Colonic mucosa (tissue), 4 donors: ENCODE measurements at regions not wholly inside any gene's neighbourhood (a gene's known extent, or its start where the extent isn't known, plus 50 kb on each side); places are given as distances from the start of the nearest gene placed in this dataset.

Experiments used
- DNase-seq: peaks from one replicate; pipeline ENCODE4 v3.0.0-alpha.2; 2020
- H3K27ac ChIP-seq: fragments of 200-600 bp; one replicate; pipeline ENCODE4 v1.8.0; 2021
- H3K27me3 ChIP-seq: fragments of 200-600 bp; one replicate; pipeline ENCODE4 v1.8.0; 2021
- H3K36me3 ChIP-seq: fragments of 200-600 bp; one replicate; pipeline ENCODE4 v1.8.0; 2021
- H3K4me1 ChIP-seq: fragments of 200-600 bp; one replicate; pipeline ENCODE4 v1.8.0; 2021; ENCODE audit warnings: mild to moderate bottlenecking
- H3K4me3 ChIP-seq: fragments of 200-600 bp; one replicate; pipeline ENCODE4 v1.8.0; 2021
- H3K9ac ChIP-seq, 2 donors: one replicate each; pipeline ENCODE4 v1.7.0; 2013; ENCODE audit warnings: control low read depth in 2 of 2, low read depth in 2 of 2, low read length in 2 of 2
- H3K9me3 ChIP-seq: fragments of 200-600 bp; one replicate; pipeline ENCODE4 v1.8.0; 2021
- intact Hi-C: fragments of 100-400 bp; cut with DNase I; formaldehyde crosslinking; loops from one replicate; pipeline ENCODE4 v1.14.1; 2022
- TF ChIP-seq, protein P1 (sequence below): fragments of 200-600 bp; IDR thresholded peaks from one replicate; pipeline ENCODE4 v1.8.0; 2022; ENCODE audit warnings: antibody characterized with exemption, mild to moderate bottlenecking
- donor health status: healthy.
- donor health status: DM: no; HTN: no; CAD: no.
- donor health status: DM: no; HTN: no; CAD: no.

DNA sequence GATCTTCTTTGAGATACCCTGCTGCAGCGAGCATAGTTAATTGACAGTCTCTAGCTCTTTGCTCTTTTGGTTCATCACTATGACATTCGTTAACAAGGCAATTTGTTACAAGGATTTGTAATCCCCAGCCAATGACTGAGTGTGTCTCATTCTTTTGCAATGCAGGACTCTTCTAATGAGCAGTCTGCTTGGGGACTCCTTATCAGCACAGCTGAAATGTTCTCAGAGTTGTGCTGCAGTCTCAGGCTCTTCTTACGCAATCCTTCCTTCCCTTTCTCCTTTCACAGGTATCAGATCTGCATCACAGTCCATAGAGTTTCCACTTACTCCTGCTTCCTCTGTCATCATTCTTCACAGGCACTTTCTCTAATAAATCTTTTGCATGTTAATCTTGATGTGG is 161.2 kb upstream of the OGFRL1 start:
- TF ChIP-seq, protein P1, sequence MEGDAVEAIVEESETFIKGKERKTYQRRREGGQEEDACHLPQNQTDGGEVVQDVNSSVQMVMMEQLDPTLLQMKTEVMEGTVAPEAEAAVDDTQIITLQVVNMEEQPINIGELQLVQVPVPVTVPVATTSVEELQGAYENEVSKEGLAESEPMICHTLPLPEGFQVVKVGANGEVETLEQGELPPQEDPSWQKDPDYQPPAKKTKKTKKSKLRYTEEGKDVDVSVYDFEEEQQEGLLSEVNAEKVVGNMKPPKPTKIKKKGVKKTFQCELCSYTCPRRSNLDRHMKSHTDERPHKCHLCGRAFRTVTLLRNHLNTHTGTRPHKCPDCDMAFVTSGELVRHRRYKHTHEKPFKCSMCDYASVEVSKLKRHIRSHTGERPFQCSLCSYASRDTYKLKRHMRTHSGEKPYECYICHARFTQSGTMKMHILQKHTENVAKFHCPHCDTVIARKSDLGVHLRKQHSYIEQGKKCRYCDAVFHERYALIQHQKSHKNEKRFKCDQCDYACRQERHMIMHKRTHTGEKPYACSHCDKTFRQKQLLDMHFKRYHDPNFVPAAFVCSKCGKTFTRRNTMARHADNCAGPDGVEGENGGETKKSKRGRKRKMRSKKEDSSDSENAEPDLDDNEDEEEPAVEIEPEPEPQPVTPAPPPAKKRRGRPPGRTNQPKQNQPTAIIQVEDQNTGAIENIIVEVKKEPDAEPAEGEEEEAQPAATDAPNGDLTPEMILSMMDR, result no peak
- DNase-seq, result no peak
- Histone ChIP-seq H3K9me3 (no peaks in the 10 kb centered on the region), H3K27me3 (no peaks in the 10 kb centered on the region), H3K9ac (no peak overlapping the region), H3K27ac (no peak overlapping the region), H3K36me3 (no peaks in the 10 kb centered on the region), H3K4me3 (no peak overlapping the region), H3K4me1 (no peaks in the 10 kb centered on the region)
- intact Hi-C loops, result no loop called here

DNA sequence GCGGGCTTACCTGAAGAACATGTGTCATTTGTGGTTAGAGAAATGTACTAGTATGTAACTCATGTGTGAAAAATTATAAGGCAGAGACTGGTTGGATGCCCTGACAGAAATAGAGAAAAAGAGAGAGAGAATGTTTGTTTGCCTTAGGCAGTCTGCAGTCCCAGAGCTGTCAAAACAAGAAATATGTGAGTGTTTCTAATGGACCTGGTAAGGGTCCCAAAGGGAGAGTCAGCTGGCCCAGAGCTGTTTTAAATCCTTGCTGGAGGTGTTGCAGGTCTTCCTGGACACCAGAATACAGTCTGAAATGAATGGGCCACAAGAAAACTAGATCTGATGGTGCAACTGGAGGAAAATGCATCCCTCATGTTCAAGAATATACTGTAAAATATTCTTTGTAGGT is 158.3 kb upstream of the OGFRL1 start:
- Histone ChIP-seq H3K27me3 (no peaks in the 10 kb centered on the region), H3K9ac (no peak overlapping the region), H3K9me3 (no peaks in the 10 kb centered on the region), H3K36me3 (no peaks in the 10 kb centered on the region), H3K4me3 (no peak overlapping the region), H3K4me1 (no peaks in the 10 kb centered on the region), H3K27ac (no peak overlapping the region)
- TF ChIP-seq, protein P1, result no peak
- intact Hi-C loops, result no loop called here
- no peak for DNase-seq

DNA sequence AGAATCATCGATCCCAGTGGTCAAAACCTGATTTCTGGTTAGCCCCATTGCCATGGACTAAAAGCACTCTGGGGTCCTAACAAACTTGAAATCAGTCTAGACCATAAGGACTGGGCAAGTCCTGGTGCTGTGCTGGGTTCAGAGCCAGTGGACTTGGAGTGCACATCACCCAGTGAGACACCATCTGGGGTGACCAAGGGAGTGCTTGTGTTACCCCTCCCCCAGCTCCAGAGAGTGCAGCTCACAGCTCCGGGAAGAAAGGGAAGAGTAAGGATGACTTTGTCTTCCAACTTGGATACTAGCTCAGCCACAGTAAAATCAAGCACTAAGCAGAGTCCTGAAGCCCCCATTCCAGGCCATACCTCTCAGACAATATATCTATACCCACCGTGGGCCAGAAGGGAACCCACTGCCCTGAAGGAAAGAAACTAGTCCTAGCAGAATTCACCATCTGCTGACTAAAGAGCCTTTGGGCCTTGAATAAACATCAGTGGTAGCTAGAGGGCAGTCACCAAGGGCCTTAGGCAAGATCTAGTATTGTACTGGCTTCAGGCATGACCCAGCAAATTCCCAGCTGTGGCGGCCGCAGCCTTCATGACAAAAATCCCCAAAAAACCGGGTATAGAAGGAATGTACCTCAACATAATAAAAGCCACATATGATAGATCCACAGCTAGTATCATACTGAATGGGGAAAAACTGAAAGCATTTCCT is 153.5 kb upstream of the OGFRL1 start:
- no peaks in the 10 kb centered on the region for H3K9me3 ChIP-seq
- DNase-seq, result no peak
- no peaks in the 10 kb centered on the region for H3K36me3 ChIP-seq
- H3K4me1 ChIP-seq, result no peaks in the 10 kb centered on the region
- H3K9ac ChIP-seq, result no peak overlapping the region
- TF ChIP-seq, protein P1, result no peak
- no peak overlapping the region for H3K27ac ChIP-seq
- H3K27me3 ChIP-seq, result no peaks in the 10 kb centered on the region
- intact Hi-C loops, result no loop called here
- H3K4me3 ChIP-seq, result no peak overlapping the region

DNA sequence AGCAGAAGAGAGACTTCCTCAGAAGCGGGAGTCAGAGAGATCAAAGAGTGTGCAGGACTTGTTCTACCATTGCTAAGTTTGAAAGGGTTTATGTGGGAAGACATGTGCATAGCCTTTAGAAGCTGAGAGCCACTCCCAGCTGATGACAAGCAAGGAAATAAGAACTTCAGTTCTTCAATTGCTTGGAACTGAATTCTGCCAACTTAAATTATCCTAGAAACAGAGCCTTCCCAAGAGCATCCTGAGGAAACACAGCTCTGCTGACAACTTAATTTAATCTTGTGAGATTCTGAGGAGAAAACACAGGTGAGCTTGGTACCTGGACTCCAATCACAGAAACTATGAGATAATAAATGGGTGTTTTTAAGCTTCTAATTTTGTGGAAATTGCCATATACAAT is 150.6 kb upstream of the OGFRL1 start:
- intact Hi-C loops, result no loop called here
- Histone ChIP-seq H3K4me3 (no peak overlapping the region), H3K9me3 (no peaks in the 10 kb centered on the region)

DNA sequence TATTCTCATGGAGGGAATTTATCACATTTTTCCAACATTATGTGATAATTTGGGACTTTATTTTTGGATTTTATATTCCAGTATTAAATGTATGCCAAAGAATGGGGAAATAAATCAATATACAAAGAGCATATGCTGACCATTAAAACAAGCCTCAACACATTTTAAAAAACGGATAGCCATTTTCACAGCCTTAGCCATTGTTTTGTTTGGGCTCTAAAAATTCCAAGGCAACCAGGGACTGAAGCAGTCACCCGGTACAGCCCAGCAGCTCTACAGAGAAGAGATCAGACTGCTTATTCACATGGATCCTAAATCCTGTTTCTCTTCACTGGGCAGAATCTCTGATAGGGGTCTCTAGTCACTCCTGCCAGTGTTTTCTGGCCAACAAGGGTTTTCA is 150.2 kb upstream of the OGFRL1 start:
- intact Hi-C loops, result no loop called here
- TF ChIP-seq, protein P1, result no peak
- no peaks in the 10 kb centered on the region for H3K4me1 ChIP-seq
- H3K9me3 ChIP-seq, result no peaks in the 10 kb centered on the region
- no peaks in the 10 kb centered on the region for H3K36me3 ChIP-seq
- H3K27me3 ChIP-seq, result no peaks in the 10 kb centered on the region
- DNase-seq, result no peak
- no peak overlapping the region for H3K9ac ChIP-seq
- no peak overlapping the region for H3K27ac ChIP-seq
- no peak overlapping the region for H3K4me3 ChIP-seq

More for the DNA sequence above, 150.6 kb upstream of the OGFRL1 start:
- Histone ChIP-seq H3K27me3 (no peaks in the 10 kb centered on the region), H3K4me1 (no peaks in the 10 kb centered on the region), H3K36me3 (no peaks in the 10 kb centered on the region), H3K27ac (no peak overlapping the region), H3K9ac (no peak overlapping the region)
- TF ChIP-seq, protein P1, result no peak
- DNase-seq, result no peak
